ENCODE measurements at regions not wholly inside any gene's neighbourhood (a gene's known extent, or its start where the extent isn't known, plus 50 kb on each side); places are given as distances from the start of the nearest gene placed in this dataset.

DNA sequence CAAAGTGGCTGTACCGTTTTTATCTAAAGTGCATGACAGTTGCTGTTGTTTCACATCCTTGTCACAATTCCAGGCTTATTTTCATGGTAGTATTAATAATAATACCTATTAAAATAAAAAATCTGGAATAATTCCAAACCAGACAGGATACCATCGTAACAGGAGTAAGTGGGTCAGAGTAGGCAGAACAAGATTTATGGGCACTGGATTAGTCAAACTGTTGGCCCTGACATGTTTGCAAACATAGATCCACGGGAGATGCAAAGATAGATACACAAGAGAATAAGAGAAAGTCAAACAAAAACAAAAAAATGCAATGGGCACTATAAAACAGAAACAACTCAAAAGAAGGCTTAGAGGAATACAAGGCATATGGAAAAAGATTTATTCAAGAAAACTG, 449.5 kb upstream of the HS3ST1 start:
- TF ChIP-seq POLR2A (IDR thresholded peaks at IDR 0.05) (no peak), POLR2AphosphoS5 (IDR thresholded peaks at IDR 0.05) (no peak)
